NOMO-1 treated with dmso at 0.1 percent for 144 hours (cell line): ENCODE measurements at regions not wholly inside any gene's neighbourhood (a gene's known extent, or its start where the extent isn't known, plus 50 kb on each side); places are given as distances from the start of the nearest gene placed in this dataset.

Experiments used
- DNase-seq: peaks from one replicate; lab custom pipeline; 2025; ENCODE audit not compliant: unreplicated experiment; lab: John Stamatoyannopoulos, UW

DNA sequence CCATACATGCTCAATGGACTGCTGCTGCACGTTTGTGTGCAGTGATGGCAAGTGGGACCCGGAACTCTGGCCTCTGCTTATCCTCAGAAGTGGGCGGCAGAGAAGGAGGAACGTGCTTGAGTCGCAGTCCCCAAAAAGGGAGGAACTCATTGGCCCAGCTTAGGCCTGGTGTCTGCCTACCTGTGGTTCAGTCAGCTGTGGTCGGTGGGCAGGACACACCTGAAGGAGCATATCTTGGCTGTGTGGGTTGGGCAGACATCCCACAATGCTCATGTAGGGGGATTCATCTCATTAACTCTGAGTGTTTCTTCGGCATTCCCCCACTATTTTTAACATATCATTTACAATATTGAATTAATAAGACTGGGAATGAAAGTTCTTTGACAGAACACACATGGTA, 122.9 kb upstream of the IL12B start:
- no peak for DNase-seq

GRCh38 chr5:159456261-159456660, 126.0 kb upstream of the IL12B start:
- DNase-seq = no peak

DNA sequence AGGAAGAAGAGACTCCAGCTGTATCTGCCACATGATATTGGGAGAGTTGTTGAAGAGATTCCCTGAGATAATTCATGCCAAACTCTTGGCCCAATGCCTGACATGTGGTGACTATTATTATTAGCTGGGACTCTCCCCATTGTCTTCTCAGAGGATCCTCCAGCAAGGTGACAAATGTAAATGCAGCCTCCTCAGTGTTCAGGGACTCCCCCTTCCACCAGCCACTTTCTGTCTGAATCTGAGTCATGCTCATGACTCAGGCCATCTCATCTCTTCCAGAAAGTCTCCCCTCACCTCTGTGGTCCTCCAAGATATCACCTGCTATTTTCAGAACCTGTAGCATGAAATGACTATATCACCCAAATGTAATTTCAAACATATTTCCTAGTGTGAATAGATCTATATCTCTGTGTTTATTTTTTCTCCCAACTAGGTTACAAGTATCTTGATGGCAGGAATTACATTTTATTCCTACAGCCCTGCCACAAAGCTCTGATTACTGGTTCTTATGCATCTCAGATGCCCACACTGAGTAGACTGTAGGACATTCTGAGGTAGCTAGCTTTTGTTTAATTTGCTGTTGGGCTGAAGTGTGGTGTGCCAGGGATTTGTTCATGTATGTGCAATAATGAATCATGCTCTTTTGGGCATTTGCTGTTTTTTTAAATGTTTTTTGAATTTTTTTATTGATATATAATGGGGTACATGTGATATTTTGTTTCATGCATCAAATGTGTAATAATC, 126.6 kb upstream of the IL12B start:
- no peak for DNase-seq

- DNase-seq = peak; percentile 19
Observed at GRCh38 chr5:159458217-159458711, 128.0 kb upstream of the IL12B start.

DNA sequence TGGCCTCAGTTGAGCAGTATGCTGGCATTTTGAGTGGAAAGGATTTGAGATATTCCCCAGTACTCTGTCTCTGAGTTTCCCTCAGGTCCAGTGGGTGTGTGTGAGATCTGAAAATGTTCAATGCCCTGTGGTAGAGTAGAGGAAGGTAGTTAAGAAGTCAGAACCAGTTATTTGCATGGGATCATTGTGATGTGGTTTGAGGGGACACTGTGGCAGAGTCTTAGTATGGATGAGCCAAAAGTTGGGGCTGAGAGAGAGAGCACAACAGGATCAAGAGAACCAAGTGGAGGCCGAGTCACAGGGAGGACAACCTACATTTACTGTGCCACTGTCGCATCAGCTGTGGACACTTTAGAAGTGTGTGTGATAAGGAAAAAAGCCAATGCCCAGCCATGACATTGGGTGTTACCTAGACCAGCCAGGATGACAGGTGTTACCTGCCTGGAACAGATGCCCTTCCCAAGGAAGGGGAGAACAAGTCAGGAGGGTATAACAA, 128.9 kb upstream of the IL12B start:
- DNase-seq = no peak

- peak; percentile 62 for DNase-seq
Observed at GRCh38 chr5:159459951-159460538, 129.8 kb upstream of the IL12B start.

- no peak for DNase-seq
Observed at GRCh38 chr5:159463590-159464321, 133.5 kb upstream of the IL12B start.

GRCh38 chr5:159465604-159466003, 135.3 kb upstream of the IL12B start:
- no peak for DNase-seq

DNA sequence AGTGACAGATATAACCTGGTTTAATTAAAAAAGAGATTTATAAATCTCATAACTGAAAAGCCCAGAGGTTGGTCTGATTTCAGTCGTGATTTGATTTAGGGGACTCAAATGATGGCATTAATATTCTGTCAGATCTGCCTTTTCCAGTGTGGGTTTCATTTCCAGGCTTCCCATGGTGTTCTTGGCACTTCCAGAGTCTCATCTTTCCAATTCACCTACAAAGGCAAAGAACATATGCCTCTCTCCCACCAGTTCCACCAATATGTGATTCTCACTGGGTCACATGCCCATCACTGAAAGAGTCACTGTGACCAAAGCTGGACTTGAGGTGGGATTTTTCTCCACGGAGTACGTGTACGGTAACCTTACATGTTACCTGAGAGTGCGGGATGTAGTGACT, 137.4 kb upstream of the IL12B start:
- no peak for DNase-seq

DNA sequence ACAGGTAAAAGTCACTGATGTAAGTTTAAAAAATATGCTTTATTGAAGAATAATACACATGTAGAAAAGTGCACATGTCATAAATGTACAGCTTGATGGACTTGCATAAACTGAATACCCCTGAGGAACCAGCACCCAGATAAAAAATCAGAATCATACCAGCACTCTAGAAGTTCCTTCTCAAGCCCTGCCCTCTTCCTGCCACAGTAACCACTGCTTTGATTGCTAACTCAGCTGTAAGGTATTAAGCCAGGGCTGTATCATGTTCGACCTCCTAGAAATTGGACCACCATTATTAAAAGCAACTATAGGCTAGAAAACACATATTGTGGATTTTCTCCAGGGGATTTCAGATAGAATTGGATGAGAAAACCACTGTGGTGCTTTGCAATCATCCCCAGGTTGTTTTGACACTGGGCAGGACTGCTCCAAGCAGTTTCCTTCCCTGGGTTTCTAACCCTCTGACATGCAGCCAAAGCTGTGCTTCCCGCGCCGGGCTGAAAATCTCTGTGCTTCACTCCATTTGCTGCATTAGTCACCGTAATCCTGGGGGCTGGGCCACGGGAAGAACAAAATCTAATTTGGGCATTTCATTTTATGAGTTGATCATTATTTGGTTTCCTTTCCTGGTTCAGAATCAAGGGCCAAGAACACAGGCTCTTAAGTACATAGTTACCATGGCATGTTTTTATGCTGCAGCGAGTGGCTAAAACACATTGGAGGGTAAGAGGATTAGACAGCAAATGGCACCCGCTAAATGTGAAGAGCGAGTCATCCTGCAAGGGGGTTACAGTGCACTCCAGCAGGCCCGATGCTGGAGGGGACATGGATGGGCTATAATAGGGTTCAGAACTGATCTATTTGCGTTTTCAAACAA, 139.4 kb upstream of the IL12B start:
- no peak for DNase-seq

DNA sequence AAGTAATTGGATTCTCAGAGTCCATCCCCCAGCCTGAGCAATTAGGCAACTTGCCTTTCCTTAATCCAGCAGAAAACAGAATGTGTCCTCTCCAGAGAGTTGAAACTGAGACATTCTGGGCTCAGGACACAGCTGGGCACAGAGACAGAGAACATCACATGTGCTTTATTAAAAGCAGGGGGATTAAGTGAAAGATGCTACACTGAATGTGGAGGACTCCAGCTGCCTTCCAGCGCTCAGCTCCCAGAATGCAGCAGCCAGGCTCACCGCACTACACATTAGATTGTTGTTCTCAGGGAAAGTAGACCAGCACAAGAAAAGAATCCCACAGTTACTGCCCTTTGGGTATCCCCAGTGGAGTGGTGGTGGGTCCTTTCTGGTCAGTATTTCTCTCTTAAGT, 141.6 kb upstream of the IL12B start:
- no peak for DNase-seq

DNA sequence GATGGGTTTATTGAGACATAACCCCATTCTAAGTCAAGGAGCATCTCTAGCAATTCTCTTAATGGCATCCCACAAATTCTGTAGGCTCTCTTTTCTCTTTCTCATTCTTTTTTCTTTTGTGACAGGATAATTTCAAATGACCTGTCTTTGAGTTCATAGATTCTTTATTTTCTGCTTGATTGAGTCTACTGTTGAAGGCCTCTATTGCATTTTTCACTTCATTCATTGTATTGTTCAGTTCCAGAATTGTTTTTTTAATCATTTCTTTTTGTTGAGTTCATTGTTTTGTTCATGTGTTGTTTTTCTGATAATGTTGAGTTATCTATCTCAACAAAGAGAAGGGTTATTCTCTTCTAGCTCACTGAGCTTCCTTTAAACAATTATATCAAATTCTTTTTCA, 144.7 kb upstream of the IL12B start:
- no peak for DNase-seq

DNA sequence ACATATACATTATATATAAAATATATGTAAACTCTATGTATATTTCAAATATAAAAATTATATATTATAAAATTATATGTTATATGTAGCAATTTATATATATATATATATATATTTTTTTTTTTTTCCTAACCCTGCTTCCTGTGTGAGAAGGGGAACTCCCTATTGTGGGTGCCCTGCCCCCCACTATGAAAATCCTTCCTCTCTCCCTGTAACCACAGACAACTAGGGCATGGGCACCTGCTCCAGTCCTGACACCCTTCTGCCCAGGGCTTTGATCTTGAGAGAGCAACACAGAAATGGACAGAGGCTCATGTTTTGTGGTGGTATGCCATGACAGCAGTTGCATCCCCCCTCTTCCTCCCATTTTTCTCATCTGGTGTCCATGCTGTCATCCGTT, 148.7 kb upstream of the IL12B start:
- no peak for DNase-seq

- DNase-seq = no peak
Observed at GRCh38 chr5:159480849-159481248, 150.6 kb upstream of the IL12B start.

GRCh38 chr5:159481751-159482150, 151.5 kb upstream of the IL12B start:
- DNase-seq = no peak

GRCh38 chr5:159486836-159487235, 156.5 kb upstream of the IL12B start:
- no peak for DNase-seq

DNA sequence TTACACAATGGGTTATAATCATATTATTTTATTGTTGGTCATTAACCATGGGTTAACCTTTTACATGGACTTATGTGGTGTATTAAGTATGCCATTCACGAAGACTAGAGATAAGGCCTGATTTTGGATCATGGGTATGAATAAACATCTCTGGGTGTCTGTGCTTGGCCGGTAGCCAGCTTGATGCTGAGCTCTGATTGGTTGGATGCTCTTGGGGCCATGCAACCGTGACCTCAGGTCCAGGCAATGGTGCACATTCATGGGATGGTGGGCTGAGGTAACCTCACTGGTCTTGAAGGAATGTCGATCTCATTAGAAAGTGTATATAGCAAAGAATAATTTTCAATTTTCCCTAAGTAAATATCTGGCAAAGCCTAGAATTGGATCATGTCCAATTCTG, 158.2 kb upstream of the IL12B start:
- no peak for DNase-seq

- no peak for DNase-seq
Observed at GRCh38 chr5:159489779-159490178, 159.5 kb upstream of the IL12B start.

DNA sequence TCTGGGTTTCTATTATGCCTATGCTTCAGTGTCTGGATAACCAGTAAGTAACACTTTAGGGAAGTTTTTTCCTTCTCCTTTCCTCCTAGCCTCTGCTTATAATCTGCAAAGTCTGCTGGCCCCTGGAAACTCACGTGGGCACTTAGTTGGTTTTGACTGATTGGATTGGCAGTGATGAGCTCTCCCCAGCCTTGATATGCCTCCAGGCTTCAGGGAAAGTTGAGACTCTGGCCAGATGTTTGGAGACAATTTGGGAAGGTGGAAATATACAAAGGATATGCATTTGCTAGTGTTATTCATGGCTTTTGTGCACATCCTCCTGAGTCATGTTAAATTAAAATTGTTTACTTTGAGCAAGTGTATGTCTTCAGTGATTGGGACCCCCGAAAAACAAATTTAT, 160.2 kb upstream of the IL12B start:
- no peak for DNase-seq

GRCh38 chr5:159493696-159494095, 163.4 kb upstream of the IL12B start:
- DNase-seq = no peak

- DNase-seq = no peak
Observed at GRCh38 chr5:159496773-159497172, 166.5 kb upstream of the IL12B start.
